ENCODE measurements at regions not wholly inside any gene's neighbourhood (a gene's known extent, or its start where the extent isn't known, plus 50 kb on each side); places are given as distances from the start of the nearest gene placed in this dataset.

GRCh38 chr11:45446434-45446833 lies 160.3 kb upstream of the SYT13 start:
- TF ChIP-seq EP300 (IDR thresholded peaks at IDR 0.05; ENCODE audit: borderline replicate concordance) (no peak), YY1 (IDR thresholded peaks at IDR 0.05; ENCODE audit: low read depth) (no peak), MAX (IDR thresholded peaks at IDR 0.05) (no peak), TAF1 (IDR thresholded peaks at IDR 0.05; ENCODE audit: low read depth) (no peak), RAD21 (IDR thresholded peaks at IDR 0.05; ENCODE audit: low read depth) (no peak), REST (IDR thresholded peaks at IDR 0.05; ENCODE audit: low read depth) (no peak), CREB1 (IDR thresholded peaks at IDR 0.05; ENCODE audit: low read depth) (no peak), NFIC (IDR thresholded peaks at IDR 0.05) (no peak), TCF12 (IDR thresholded peaks at IDR 0.05; ENCODE audit: low read depth) (no peak), EGR1 (IDR thresholded peaks at IDR 0.05) (no peak), CEBPB (IDR thresholded peaks at IDR 0.05) (no peak)

Measured in Ishikawa (cell line).